ENCODE measurements at regions not wholly inside any gene's neighbourhood (a gene's known extent, or its start where the extent isn't known, plus 50 kb on each side); places are given as distances from the start of the nearest gene placed in this dataset.

GRCh38 chr3:168495932-168496331 lies 400.2 kb upstream of the GOLIM4 start:
- no peaks in the 10 kb centered on the region for H3K36me3 Mint-ChIP-seq (ENCODE audit: low read depth)
- no peaks in the 10 kb centered on the region for H3K27me3 Mint-ChIP-seq
- no peak for DNase-seq
- no peak overlapping the region for H3K4me3 Mint-ChIP-seq
- H3K27ac Mint-ChIP-seq, result no peak overlapping the region
- H3K4me1 Mint-ChIP-seq (ENCODE audit: low read depth), result no peaks in the 10 kb centered on the region
- no peaks in the 10 kb centered on the region for H3K9me3 Mint-ChIP-seq

- no peaks in the 10 kb centered on the region for H3K27me3 Mint-ChIP-seq
- H3K4me1 Mint-ChIP-seq (ENCODE audit: low read depth), result no peaks in the 10 kb centered on the region
- H3K36me3 Mint-ChIP-seq (ENCODE audit: low read depth), result no peaks in the 10 kb centered on the region
- DNase-seq, result no peak
- no peak overlapping the region for H3K4me3 Mint-ChIP-seq
- H3K27ac Mint-ChIP-seq, result no peak overlapping the region
- no peaks in the 10 kb centered on the region for H3K9me3 Mint-ChIP-seq
Measured at GRCh38 chr3:168495270-168495669, 399.5 kb upstream of the GOLIM4 start.

DNA sequence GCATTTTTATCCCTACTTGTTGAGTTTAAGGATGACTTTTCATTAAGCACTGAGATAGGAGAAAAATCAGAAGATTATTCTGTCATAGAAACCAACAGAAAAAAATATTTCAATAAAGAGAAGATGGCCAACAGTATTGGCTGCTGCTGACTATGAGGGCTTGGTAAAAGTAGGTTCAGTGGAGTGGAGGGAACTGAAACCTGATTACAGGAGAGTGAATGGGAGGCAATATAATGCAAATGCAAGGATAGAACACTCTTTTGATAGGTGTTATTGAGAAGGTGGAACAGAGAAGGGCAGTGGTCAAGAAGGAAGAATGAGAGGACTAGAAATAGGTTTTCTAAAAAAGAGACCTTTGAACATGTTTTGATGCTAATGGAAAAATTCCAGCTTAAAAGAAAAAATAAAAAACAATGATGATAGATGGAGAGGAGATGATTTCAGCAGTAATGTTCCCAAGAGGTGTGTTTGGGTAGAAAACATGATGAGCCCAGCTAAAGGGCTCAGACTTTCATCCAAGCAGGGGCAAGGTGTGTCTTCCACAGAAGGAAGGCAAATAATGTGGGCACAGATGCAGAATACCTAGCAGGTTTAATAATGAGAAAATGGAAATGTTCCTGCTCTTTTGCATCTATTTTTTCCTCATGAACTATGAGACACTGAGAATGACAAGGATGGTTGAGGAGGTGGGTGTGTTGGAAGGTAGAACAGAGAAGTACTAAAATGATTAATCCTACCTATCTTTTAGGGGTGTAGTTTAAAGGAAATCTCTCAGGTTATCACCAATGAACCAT lies 397.9 kb upstream of the GOLIM4 start:
- H3K27me3 Mint-ChIP-seq, result no peaks in the 10 kb centered on the region
- no peak overlapping the region for H3K27ac Mint-ChIP-seq
- H3K36me3 Mint-ChIP-seq (ENCODE audit: low read depth), result no peaks in the 10 kb centered on the region
- no peak for DNase-seq
- no peaks in the 10 kb centered on the region for H3K4me1 Mint-ChIP-seq (ENCODE audit: low read depth)
- no peaks in the 10 kb centered on the region for H3K9me3 Mint-ChIP-seq
- no peak overlapping the region for H3K4me3 Mint-ChIP-seq

GRCh38 chr3:168490981-168491380 lies 395.3 kb upstream of the GOLIM4 start:
- H3K36me3 Mint-ChIP-seq (ENCODE audit: low read depth), result no peaks in the 10 kb centered on the region
- H3K27ac Mint-ChIP-seq, result no peak overlapping the region
- H3K27me3 Mint-ChIP-seq, result no peaks in the 10 kb centered on the region
- no peak overlapping the region for H3K4me3 Mint-ChIP-seq
- no peaks in the 10 kb centered on the region for H3K4me1 Mint-ChIP-seq (ENCODE audit: low read depth)
- H3K9me3 Mint-ChIP-seq, result no peaks in the 10 kb centered on the region
- no peak for DNase-seq

DNA sequence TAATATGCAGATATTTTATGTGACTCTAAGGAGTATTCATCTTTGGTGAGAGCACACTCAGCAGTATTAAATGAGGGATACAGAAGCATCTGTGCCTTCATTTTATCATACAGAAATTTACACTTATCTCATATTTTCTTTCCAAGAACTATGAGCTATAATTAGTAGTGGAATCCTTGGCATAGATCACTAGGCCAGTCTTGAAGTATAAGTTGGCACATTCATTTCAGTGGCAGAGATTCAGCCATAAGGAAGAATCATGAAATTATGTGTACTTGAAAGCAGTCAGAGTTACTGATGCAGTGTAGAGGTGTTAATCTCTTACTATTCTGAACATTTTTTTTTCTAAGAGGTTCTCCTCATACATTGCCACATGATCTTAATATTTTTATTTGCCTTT lies 393.6 kb upstream of the GOLIM4 start:
- H3K27ac Mint-ChIP-seq, result no peak overlapping the region
- no peaks in the 10 kb centered on the region for H3K36me3 Mint-ChIP-seq (ENCODE audit: low read depth)
- DNase-seq, result no peak
- H3K27me3 Mint-ChIP-seq, result no peaks in the 10 kb centered on the region
- H3K4me3 Mint-ChIP-seq, result no peak overlapping the region
- no peaks in the 10 kb centered on the region for H3K4me1 Mint-ChIP-seq (ENCODE audit: low read depth)
- no peaks in the 10 kb centered on the region for H3K9me3 Mint-ChIP-seq

- no peak overlapping the region for H3K27ac Mint-ChIP-seq
- no peaks in the 10 kb centered on the region for H3K27me3 Mint-ChIP-seq
- no peaks in the 10 kb centered on the region for H3K4me1 Mint-ChIP-seq (ENCODE audit: low read depth)
- no peaks in the 10 kb centered on the region for H3K9me3 Mint-ChIP-seq
- H3K4me3 Mint-ChIP-seq, result no peak overlapping the region
- no peak for DNase-seq
- no peaks in the 10 kb centered on the region for H3K36me3 Mint-ChIP-seq (ENCODE audit: low read depth)
Measured at GRCh38 chr3:168485936-168486335, 390.2 kb upstream of the GOLIM4 start.

DNA sequence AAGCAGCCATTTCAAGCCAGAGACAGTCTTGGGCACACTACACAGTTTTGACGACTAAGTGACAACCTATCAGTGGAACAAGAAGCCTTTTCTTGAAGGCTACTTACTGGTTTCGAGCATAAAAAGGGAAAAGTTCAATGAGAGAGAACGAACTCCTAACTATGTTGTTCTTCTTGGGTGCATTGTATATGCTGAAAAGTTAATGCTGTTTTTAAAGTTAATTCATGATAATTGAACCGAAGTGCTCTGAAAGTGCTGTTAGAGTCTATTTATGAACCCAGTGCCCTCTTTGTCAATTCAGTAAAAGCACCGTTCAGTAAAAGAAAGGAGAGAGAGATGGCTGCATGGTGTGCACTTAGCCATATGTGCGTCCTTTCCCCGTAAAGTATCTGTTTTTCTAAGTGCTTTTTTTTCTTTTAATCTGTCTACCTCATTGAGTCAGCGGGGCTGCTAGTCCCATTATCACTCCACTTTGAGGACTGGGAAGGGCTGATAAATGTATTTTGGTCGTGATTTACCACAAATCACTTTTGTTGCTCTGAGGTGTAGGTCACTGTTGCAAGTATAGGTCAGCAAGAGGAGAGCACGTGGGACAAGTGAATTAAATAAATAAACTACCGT lies 380.7 kb upstream of the GOLIM4 start:
- H3K27me3 Mint-ChIP-seq, result no peaks in the 10 kb centered on the region
- DNase-seq, result no peak
- no peaks in the 10 kb centered on the region for H3K36me3 Mint-ChIP-seq (ENCODE audit: low read depth)
- H3K27ac Mint-ChIP-seq, result no peak overlapping the region
- H3K9me3 Mint-ChIP-seq, result no peaks in the 10 kb centered on the region
- H3K4me1 Mint-ChIP-seq (ENCODE audit: low read depth), result no peaks in the 10 kb centered on the region
- H3K4me3 Mint-ChIP-seq, result no peak overlapping the region

GRCh38 chr3:168475704-168476103 lies 380.0 kb upstream of the GOLIM4 start:
- H3K36me3 Mint-ChIP-seq (ENCODE audit: low read depth), result no peaks in the 10 kb centered on the region
- DNase-seq, result no peak
- H3K4me3 Mint-ChIP-seq, result no peak overlapping the region
- no peaks in the 10 kb centered on the region for H3K9me3 Mint-ChIP-seq
- H3K27ac Mint-ChIP-seq, result no peak overlapping the region
- no peaks in the 10 kb centered on the region for H3K27me3 Mint-ChIP-seq
- H3K4me1 Mint-ChIP-seq (ENCODE audit: low read depth), result no peaks in the 10 kb centered on the region

DNA sequence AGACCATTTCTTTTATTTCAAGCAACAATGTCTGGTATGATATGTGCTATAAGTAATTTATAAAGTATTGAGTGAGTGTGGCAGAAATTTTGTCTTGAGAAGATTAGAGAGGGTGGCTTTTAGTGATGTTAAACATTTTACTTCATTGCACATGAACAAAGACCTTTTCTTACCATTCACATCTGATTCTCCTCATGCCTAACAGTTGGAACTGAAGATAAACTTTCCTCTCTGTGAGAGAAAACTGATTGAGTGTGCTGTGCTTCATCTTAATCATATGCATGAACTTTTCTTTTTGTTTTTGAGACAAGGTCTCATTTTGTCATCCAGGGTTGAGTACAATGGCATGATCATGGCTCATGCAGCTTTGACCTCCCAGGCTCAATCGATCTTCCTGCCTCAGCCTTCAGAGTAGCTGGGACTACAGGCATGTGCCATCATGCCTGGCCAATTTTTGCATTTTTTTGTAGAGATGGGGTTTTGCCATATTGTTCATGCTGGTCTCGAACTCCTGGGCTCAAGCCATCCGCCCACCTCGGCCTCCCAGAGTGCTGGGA lies 377.7 kb upstream of the GOLIM4 start:
- Mint-ChIP-seq H3K4me1 (ENCODE audit: low read depth) (no peaks in the 10 kb centered on the region), H3K27me3 (no peaks in the 10 kb centered on the region), H3K27ac (no peak overlapping the region), H3K4me3 (no peak overlapping the region), H3K36me3 (ENCODE audit: low read depth) (no peaks in the 10 kb centered on the region), H3K9me3 (no peaks in the 10 kb centered on the region)
- DNase-seq, result no peak

- Mint-ChIP-seq H3K27ac (no peak overlapping the region), H3K9me3 (no peaks in the 10 kb centered on the region), H3K36me3 (ENCODE audit: low read depth) (no peaks in the 10 kb centered on the region), H3K4me3 (no peak overlapping the region), H3K4me1 (ENCODE audit: low read depth) (no peaks in the 10 kb centered on the region), H3K27me3 (no peaks in the 10 kb centered on the region)
- no peak for DNase-seq
Measured at GRCh38 chr3:168472783-168473182, 377.1 kb upstream of the GOLIM4 start.

GRCh38 chr3:168470380-168470779 lies 374.7 kb upstream of the GOLIM4 start:
- Mint-ChIP-seq H3K27me3 (no peaks in the 10 kb centered on the region), H3K9me3 (no peaks in the 10 kb centered on the region), H3K4me1 (ENCODE audit: low read depth) (peaks cover 2% of the 10 kb centered on the region), H3K36me3 (ENCODE audit: low read depth) (no peaks in the 10 kb centered on the region), H3K4me3 (no peak overlapping the region), H3K27ac (no peak overlapping the region)
- DNase-seq, result no peak

GRCh38 chr3:168469436-168469835 lies 373.7 kb upstream of the GOLIM4 start:
- no peaks in the 10 kb centered on the region for H3K36me3 Mint-ChIP-seq (ENCODE audit: low read depth)

GRCh38 chr3:168467115-168467714 lies 371.5 kb upstream of the GOLIM4 start:
- Mint-ChIP-seq H3K27me3 (no peaks in the 10 kb centered on the region), H3K4me3 (no peak overlapping the region), H3K36me3 (ENCODE audit: low read depth) (no peaks in the 10 kb centered on the region), H3K4me1 (ENCODE audit: low read depth) (peaks cover 2% of the 10 kb centered on the region), H3K27ac (no peak overlapping the region), H3K9me3 (no peaks in the 10 kb centered on the region)
- no peak for DNase-seq

More at GRCh38 chr3:168469436-168469835, 373.7 kb upstream of the GOLIM4 start:
- Mint-ChIP-seq H3K9me3 (no peaks in the 10 kb centered on the region), H3K4me3 (no peak overlapping the region), H3K4me1 (ENCODE audit: low read depth) (peaks cover 2% of the 10 kb centered on the region), H3K27ac (no peak overlapping the region), H3K27me3 (no peaks in the 10 kb centered on the region)
- DNase-seq, result no peak

- no peak overlapping the region for H3K27ac Mint-ChIP-seq
- no peak overlapping the region for H3K4me3 Mint-ChIP-seq
- H3K27me3 Mint-ChIP-seq, result no peaks in the 10 kb centered on the region
- H3K4me1 Mint-ChIP-seq (ENCODE audit: low read depth), result no peaks in the 10 kb centered on the region
- no peak for DNase-seq
- peaks cover 2% of the 10 kb centered on the region for H3K9me3 Mint-ChIP-seq
- H3K36me3 Mint-ChIP-seq (ENCODE audit: low read depth), result no peaks in the 10 kb centered on the region
Measured at GRCh38 chr3:168461793-168462192, 366.1 kb upstream of the GOLIM4 start.

DNA sequence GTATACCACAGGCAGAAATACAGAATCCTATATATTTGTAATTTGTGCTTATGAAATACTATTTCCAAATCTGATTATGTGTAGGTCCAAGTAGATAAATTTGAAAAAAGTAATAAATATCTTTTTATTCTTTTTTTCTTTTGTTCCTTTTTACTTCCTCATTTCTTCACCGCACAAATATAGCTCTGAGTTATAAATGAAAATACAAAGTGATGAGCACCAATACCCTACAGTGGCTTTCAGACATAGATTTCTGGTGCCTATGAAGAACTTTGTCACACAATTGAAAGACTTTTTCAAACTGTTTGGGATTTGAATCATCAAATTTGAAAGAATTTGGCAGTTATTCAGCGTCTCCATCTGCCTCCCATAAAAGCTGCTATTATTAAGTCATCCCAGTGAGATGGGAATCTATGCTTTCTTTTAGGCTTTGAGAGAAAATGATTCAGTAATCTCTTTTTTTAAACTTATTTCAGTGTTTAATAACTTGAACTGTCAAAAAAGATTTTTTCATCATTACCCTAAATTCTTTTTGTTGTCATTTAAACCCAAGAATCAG lies 363.6 kb upstream of the GOLIM4 start:
- no peak overlapping the region for H3K4me3 Mint-ChIP-seq
- no peak overlapping the region for H3K27ac Mint-ChIP-seq
- H3K9me3 Mint-ChIP-seq, result peaks cover 2% of the 10 kb centered on the region
- no peaks in the 10 kb centered on the region for H3K27me3 Mint-ChIP-seq
- no peaks in the 10 kb centered on the region for H3K4me1 Mint-ChIP-seq (ENCODE audit: low read depth)
- DNase-seq, result no peak
- no peaks in the 10 kb centered on the region for H3K36me3 Mint-ChIP-seq (ENCODE audit: low read depth)
